Caco-2 (cell line): ENCODE measurements at regions not wholly inside any gene's neighbourhood (a gene's known extent, or its start where the extent isn't known, plus 50 kb on each side); places are given as distances from the start of the nearest gene placed in this dataset.

Experiments used
- BruUV-seq: library from RNA; stranded (reverse); fragments of 400-500 nt; replicated peaks from 2 replicates; lab custom pipeline; 2021; lab: Mats Ljungman, UMichigan
- CTCF ChIA-PET: fragments of 300-600 bp; sonication (Branson Sonifier 250); formaldehyde crosslinking; loops from one replicate; lab custom pipeline; 2022; ENCODE audit warnings: antibody characterized with exemption; lab: Charles Lee
- POLR2A ChIA-PET: fragments of 300-600 bp; sonication (Branson Sonifier 250); formaldehyde crosslinking; loops from one replicate; lab custom pipeline; 2022; ENCODE audit warnings: antibody characterized with exemption; lab: Charles Lee
- DNase-seq, 2 experiments: peaks; one replicate each; pipeline versions ENCODE4 v3.0.0 to v3.0.0-alpha.2; 2020 to 2022
- H3K27me3 ChIP-seq: replicated peaks from 2 replicates; pipeline ENCODE4 v1.6.0; 2011; ENCODE audit warnings: low read length; ENCODE audit not compliant: control insufficient read depth, insufficient read depth
- H3K36me3 ChIP-seq: 2 replicates; pipeline ENCODE4 v1.5.1; 2011; ENCODE audit warnings: low read length; ENCODE audit not compliant: control insufficient read depth, insufficient read depth
- H3K4me1 ChIP-seq: fragments of 250-450 bp; sonication (Bioruptor Pico); 2 replicates; pipeline ENCODE4 v1.5.1; 2020; ENCODE audit warnings: mild to moderate bottlenecking
- H3K4me3 ChIP-seq: 2 replicates; pipeline ENCODE4 v1.5.1; 2011; ENCODE audit warnings: low read depth, mild to moderate bottlenecking, control low read depth, low read length
- H3K9me3 ChIP-seq: fragments of 250-450 bp; sonication (Bioruptor Pico); 2 replicates; pipeline ENCODE4 v1.5.1; 2020; ENCODE audit warnings: mild to moderate bottlenecking, moderate library complexity
- H3K27ac Mint-ChIP-seq: one replicate; pipeline ENCODE4 v1.8.0; 2022; ENCODE audit warnings: mixed read lengths; ENCODE audit not compliant: unreplicated experiment
- H3K27me3 Mint-ChIP-seq: one replicate; pipeline ENCODE4 v1.8.0; 2022; ENCODE audit warnings: mixed read lengths; ENCODE audit not compliant: insufficient read depth, unreplicated experiment
- H3K36me3 Mint-ChIP-seq: one replicate; pipeline ENCODE4 v1.8.0; 2022; ENCODE audit warnings: mild to moderate bottlenecking, mixed read lengths; ENCODE audit not compliant: insufficient read depth, unreplicated experiment
- H3K4me1 Mint-ChIP-seq: one replicate; pipeline ENCODE4 v1.8.0; 2022; ENCODE audit warnings: low read depth, mixed read lengths; ENCODE audit not compliant: unreplicated experiment
- H3K4me3 Mint-ChIP-seq: one replicate; pipeline ENCODE4 v1.8.0; 2022; ENCODE audit warnings: mild to moderate bottlenecking, moderate library complexity, mixed read lengths; ENCODE audit not compliant: unreplicated experiment
- H3K9me3 Mint-ChIP-seq: one replicate; pipeline ENCODE4 v1.8.0; 2022; ENCODE audit warnings: mixed read lengths; ENCODE audit not compliant: unreplicated experiment
- intact Hi-C: fragments of 100-400 bp; cut with micrococcal nuclease; formaldehyde crosslinking; loops from one replicate; pipeline ENCODE4 v1.10.0; 2022; ENCODE audit not compliant: unreplicated experiment
- TF ChIP-seq, protein P1 (sequence below), 2 experiments: fragments of 200-600 bp in 1 of 2; IDR thresholded peaks; 1 replicate in 1 of 2; 2 replicates in 1 of 2; pipeline versions ENCODE4 v1.5.1 to v1.8.0; 2011 to 2022; ENCODE audit warnings: antibody characterized with exemption in 1 of 2, control low read depth in 1 of 2, inconsistent platforms in 1 of 2, low read depth in 1 of 2, low read length in 1 of 2, mild to moderate bottlenecking in 1 of 2, moderate library complexity in 1 of 2; ENCODE audit not compliant: insufficient read depth in 1 of 2, severe bottlenecking in 1 of 2, unreplicated experiment in 1 of 2

DNA sequence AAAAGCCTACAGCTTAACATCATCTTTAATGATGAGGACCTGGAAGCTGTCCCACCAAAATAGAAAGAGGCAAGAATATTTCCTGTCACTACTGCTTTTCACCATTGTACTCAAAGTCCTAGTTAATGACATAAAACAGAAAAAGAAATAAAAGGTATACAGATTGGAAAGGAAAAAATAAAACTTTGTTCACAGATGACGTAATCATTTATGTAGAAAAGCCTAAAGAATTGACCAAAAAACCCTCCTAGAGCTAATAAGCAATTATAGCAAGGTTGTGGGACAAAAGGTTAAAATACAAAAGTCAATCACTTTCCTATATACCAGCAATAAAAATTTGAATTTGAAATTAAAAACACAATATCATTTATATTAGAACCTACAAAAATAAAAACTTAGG is 97.2 kb upstream of the MDGA2 start:
- no TSS peak for BruUV-seq
- no peaks in the 10 kb centered on the region for H3K27me3 ChIP-seq
- H3K36me3 Mint-ChIP-seq = no peaks in the 10 kb centered on the region
- DNase-seq = no peak
- H3K4me1 Mint-ChIP-seq = no peaks in the 10 kb centered on the region
- H3K9me3 ChIP-seq = no peaks in the 10 kb centered on the region
- H3K9me3 Mint-ChIP-seq = peaks cover 9% of the 10 kb centered on the region
- intact Hi-C loops = no loop called here
- no peak overlapping the region for H3K27ac Mint-ChIP-seq
- H3K36me3 ChIP-seq = no peaks in the 10 kb centered on the region
- H3K27me3 Mint-ChIP-seq = no peaks in the 10 kb centered on the region
- TF ChIP-seq, protein P1, sequence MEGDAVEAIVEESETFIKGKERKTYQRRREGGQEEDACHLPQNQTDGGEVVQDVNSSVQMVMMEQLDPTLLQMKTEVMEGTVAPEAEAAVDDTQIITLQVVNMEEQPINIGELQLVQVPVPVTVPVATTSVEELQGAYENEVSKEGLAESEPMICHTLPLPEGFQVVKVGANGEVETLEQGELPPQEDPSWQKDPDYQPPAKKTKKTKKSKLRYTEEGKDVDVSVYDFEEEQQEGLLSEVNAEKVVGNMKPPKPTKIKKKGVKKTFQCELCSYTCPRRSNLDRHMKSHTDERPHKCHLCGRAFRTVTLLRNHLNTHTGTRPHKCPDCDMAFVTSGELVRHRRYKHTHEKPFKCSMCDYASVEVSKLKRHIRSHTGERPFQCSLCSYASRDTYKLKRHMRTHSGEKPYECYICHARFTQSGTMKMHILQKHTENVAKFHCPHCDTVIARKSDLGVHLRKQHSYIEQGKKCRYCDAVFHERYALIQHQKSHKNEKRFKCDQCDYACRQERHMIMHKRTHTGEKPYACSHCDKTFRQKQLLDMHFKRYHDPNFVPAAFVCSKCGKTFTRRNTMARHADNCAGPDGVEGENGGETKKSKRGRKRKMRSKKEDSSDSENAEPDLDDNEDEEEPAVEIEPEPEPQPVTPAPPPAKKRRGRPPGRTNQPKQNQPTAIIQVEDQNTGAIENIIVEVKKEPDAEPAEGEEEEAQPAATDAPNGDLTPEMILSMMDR (IDR thresholded peaks at IDR 0.05; ENCODE audit: insufficient read depth in 1 of 2, low read depth in 1 of 2, low read length in 1 of 2, severe bottlenecking in 1 of 2, unreplicated experiment in 1 of 2) = no peak
- no peak overlapping the region for H3K4me3 ChIP-seq
- H3K4me1 ChIP-seq = no peaks in the 10 kb centered on the region
- ChIA-PET POLR2A (no interaction called here), CTCF (no interaction called here)
- H3K4me3 Mint-ChIP-seq = no peak overlapping the region

DNA sequence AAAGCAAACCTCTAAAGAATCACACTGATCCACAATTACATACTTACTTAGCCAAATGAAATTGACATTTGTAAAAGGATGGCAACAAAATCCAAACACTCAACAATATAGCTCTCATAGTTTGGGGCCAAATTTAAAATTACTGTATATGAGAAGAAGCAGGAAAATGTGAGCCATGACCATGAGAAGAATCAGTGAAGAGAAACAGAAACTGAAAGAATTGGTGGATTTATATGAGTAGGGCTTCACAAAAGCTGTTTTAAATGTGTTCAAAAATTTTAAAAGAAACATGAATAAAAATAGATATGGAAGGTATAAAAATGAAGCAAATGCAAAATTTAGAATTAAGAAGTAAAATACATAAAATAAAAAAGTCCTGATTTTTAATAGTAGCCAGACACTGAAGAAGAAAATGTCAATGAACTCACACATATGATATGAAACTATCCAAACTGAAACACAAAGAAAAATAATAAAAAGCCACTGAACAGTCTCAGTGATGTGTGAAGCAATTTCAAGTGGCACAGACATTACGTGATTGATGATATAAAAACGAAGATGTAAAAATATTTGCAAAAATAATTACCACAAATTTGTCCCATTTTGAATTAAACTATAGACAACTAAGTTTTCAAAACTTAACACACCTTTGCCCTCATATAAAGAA is 87.9 kb upstream of the MDGA2 start:
- Mint-ChIP-seq H3K27ac (no peak overlapping the region), H3K36me3 (no peaks in the 10 kb centered on the region), H3K9me3 (peaks cover 11% of the 10 kb centered on the region), H3K4me3 (no peak overlapping the region), H3K27me3 (no peaks in the 10 kb centered on the region), H3K4me1 (no peaks in the 10 kb centered on the region)
- CTCF ChIA-PET = no interaction called here
- H3K4me3 ChIP-seq = no peak overlapping the region
- TF ChIP-seq, protein P1 (IDR thresholded peaks at IDR 0.05; ENCODE audit: insufficient read depth in 1 of 2, low read depth in 1 of 2, low read length in 1 of 2, severe bottlenecking in 1 of 2, unreplicated experiment in 1 of 2) = no peak
- no TSS peak for BruUV-seq
- H3K9me3 ChIP-seq = no peaks in the 10 kb centered on the region
- no peaks in the 10 kb centered on the region for H3K4me1 ChIP-seq
- H3K36me3 ChIP-seq = no peaks in the 10 kb centered on the region
- POLR2A ChIA-PET = no interaction called here
- DNase-seq = no peak
- H3K27me3 ChIP-seq = no peaks in the 10 kb centered on the region
- intact Hi-C loops = no loop called here

DNA sequence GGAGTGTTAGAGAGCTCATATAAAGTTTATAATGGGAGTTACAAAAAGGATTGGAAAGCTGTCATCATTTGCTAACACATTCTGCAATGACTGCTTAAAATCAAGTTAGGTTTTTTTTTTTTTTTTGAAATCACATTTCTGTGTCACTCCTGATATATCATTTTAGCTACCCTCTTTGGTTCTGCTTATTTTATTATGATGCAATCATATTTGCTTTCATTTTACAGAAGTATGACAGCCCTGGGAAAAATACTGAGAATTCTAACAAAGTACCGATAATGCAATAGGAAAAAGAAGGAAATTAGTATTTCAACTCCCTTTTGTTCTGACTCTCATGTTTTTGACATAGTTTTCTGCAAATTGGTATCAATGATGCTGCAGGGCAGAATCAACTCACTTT is 71.6 kb upstream of the MDGA2 start:
- H3K9me3 Mint-ChIP-seq = no peaks in the 10 kb centered on the region
- Histone ChIP-seq H3K27me3 (no peaks in the 10 kb centered on the region), H3K36me3 (no peaks in the 10 kb centered on the region), H3K4me1 (no peaks in the 10 kb centered on the region), H3K4me3 (no peak overlapping the region), H3K9me3 (no peaks in the 10 kb centered on the region; the same call in 1 of the 2 replicates)
- no peak for DNase-seq
- H3K27ac Mint-ChIP-seq = no peak overlapping the region
- POLR2A ChIA-PET = no interaction called here
- H3K4me1 Mint-ChIP-seq = no peaks in the 10 kb centered on the region
- TF ChIP-seq, protein P1 (IDR thresholded peaks at IDR 0.05; ENCODE audit: insufficient read depth in 1 of 2, low read depth in 1 of 2, low read length in 1 of 2, severe bottlenecking in 1 of 2, unreplicated experiment in 1 of 2) = no peak
- H3K4me3 Mint-ChIP-seq = no peak overlapping the region
- CTCF ChIA-PET = no interaction called here
- no peaks in the 10 kb centered on the region for H3K27me3 Mint-ChIP-seq
- no TSS peak for BruUV-seq
- intact Hi-C loops = no loop called here
- no peaks in the 10 kb centered on the region for H3K36me3 Mint-ChIP-seq
